GM12801 (cell line): ENCODE measurements at regions not wholly inside any gene's neighbourhood (a gene's known extent, or its start where the extent isn't known, plus 50 kb on each side); places are given as distances from the start of the nearest gene placed in this dataset.

Source experiments
- TF ChIP-seq, protein P1 (sequence below): IDR thresholded peaks from one replicate; pipeline ENCODE4 v1.5.1; 2011; ENCODE audit warnings: control low read depth; ENCODE audit not compliant: insufficient read length; ENCODE audit errors: extremely low read depth

DNA sequence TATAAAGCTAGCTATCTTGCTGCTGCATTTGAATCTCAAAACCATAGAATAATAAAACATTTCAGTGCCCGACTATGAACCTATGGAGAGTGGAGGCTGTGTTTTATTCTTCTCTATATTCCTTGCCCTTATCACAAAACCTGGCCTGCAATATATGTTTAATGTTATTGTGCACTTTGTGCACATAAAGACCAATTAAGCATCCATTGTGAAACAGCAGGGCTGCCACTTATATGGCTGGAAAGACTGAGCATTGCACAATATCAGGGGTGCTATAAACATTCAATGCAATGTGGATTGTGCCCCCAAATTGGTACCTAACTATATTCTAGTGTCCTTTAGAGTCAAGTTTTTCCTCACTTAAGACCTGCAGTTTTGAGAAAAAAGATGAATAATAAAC lies 83.2 kb downstream of the RDH14 start:
- TF ChIP-seq, protein P1, sequence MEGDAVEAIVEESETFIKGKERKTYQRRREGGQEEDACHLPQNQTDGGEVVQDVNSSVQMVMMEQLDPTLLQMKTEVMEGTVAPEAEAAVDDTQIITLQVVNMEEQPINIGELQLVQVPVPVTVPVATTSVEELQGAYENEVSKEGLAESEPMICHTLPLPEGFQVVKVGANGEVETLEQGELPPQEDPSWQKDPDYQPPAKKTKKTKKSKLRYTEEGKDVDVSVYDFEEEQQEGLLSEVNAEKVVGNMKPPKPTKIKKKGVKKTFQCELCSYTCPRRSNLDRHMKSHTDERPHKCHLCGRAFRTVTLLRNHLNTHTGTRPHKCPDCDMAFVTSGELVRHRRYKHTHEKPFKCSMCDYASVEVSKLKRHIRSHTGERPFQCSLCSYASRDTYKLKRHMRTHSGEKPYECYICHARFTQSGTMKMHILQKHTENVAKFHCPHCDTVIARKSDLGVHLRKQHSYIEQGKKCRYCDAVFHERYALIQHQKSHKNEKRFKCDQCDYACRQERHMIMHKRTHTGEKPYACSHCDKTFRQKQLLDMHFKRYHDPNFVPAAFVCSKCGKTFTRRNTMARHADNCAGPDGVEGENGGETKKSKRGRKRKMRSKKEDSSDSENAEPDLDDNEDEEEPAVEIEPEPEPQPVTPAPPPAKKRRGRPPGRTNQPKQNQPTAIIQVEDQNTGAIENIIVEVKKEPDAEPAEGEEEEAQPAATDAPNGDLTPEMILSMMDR, result no peak

DNA sequence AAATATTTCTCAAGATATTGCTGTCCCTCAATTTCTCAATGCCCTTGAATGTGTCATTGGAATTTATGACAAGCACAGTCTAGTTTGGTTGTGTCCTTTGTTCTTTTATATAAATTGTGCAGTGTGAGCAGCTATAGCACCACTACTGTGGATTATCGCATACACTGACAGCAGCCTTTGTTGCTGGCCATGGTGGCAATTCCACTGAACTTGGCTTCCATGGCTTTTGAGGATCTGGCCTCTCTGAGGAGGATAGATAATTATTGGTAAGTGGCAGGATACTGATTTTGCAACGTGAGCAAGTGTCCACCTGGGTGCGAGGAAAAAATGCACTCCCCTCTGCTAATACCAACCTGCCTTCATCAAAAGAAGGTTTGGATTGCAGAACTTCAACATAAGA lies 84.0 kb downstream of the RDH14 start:
- TF ChIP-seq, protein P1, result no peak

DNA sequence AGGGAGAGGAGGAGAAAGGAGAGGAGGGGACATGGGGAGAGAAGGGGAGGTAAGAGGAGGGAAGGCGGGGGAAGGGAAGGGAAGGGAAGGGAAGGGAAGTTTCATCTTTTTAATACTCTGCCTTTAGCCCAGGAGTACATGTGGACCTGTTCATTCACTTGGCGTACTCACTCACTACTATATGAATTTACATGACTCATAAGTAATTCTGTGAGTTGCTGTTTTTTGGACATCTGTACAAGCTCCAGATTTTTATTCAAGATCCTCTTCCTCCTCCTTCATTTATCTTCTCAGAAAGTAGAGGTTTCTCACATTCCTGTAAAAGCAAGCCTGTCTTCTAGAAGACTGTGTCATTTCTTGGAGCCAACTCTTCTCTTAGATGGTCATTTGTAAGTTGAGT lies 84.6 kb downstream of the RDH14 start:
- TF ChIP-seq, protein P1, result no peak

DNA sequence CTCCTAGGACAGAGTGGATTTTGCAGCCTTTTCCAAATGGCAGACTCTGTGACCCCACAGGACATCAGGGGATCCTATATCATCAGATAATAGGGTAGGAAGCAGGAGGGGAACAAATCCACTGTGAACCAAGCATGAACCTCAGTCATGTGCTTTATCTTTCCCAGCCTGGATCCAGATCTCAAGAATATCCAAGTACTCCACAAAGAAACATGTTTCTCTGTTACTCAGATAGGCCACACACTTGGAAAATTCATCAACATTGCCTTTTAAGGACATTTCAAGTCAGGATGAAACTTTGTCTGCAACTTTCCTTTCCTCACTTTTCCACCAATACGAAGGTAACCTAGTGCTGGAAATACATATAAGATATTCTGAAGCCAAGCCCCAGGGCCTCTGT lies 85.8 kb downstream of the RDH14 start:
- TF ChIP-seq, protein P1, result no peak

DNA sequence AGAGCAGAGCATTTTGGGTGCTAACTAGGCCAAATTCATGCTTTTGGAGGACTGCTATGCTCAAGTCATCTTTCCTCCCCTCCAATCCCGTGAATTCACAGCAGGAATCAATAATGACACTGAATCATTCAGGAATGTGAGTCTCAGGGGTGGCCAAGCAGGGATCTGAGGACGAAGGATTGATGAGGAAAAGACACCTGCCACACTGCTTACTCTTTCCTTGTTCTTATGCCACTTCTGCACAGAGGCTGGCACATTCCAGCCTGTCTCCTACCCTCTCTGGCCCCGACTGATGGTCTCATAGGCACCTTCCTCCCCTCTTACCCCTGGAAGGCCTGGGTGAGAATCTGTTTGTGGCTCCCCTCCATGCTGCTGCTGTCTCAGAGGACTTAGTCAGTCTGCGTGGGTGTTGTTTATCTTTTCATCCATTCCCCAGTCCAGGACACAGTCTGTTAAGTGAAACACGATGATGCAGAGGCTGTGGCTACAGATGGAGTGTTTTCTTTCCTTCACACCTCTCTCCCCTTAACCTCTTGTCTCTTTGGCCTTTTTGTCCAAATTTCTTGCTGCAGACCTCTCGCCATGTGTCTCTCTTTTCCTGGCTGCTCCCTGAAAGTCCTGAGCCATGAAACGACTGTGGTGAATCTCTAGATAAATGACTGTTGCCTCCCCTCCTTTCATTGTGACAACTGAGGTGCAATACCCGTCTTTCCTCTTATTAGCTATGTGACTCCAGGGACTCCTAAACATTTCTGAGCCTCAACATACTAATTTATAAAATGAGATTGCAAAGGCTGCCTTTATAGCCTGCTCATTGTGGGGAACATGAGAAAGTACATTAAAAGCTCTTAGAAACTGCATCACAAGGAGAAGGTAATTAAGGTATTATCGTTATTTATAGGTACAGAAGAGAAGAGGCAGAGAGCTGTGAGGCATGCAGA lies 86.9 kb downstream of the RDH14 start:
- TF ChIP-seq, protein P1, result no peak

DNA sequence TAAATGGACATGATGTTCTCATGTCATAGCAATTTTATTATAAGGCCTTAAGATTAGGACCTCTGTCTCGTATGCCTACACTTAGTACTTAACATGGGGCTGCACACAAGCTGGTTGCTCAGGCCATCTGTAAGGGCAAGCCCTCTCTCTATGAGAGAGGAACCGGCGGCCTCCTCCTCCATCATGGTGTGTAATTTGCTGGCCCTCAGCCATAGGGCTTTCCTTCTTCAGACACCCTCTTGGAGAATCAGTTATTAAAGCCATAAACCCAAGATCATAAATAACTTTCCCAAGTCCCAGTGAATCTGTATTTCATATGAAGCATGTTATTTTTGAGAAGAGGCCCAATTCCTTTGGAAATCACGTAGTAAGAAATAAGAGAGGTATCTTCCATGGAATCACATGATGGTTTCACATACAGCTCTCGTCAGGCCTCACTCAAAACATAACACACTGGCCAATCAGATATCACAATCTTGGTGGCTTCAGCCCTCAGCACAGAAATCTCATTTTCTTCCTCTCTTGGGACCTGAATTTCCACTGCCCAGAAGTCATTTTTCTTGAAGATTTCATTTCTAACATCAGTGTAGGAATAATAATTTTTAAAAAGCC lies 92.6 kb downstream of the RDH14 start:
- TF ChIP-seq, protein P1, result no peak

DNA sequence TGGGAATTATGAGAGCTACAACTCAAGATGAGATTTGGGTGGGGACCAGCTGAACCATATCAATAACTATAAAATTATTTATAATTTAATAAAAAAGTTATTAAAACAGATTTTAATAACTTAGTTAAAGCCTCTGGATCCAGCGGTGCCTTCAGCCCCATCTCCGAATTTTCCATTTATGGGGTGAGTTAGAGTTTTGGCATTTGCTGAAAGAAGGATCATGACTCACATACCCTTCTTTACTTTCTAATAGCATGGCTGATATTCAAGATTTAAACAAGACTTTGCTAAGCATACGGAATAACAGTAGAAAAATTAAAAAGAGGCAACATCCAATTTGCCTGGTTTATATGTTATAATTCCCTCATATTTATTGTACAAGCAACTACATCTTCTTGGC lies 94.5 kb downstream of the RDH14 start:
- TF ChIP-seq, protein P1, result no peak
